ENCODE measurements at regions not wholly inside any gene's neighbourhood (a gene's known extent, or its start where the extent isn't known, plus 50 kb on each side); places are given as distances from the start of the nearest gene placed in this dataset.

DNA sequence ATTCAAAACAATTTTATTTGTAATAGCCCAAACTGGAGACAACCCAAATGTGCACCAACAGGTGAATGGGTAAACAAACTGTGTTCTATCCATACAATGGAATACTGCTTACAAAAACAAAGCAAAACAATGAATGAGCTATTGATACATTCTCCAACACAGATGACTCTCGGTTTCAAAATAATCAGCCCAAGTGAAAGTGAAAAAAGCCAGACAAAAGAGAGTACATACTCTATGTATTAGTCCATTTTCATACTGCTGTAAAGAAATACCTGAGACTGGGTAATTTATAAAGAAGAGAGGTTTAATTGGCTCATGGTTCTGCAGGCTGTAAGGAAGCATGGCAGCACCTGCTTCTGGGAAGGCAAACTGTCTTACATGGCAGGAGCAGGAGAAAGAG is 65.2 kb upstream of the LRCH1 start (continued):
- TF ChIP-seq, protein P1, sequence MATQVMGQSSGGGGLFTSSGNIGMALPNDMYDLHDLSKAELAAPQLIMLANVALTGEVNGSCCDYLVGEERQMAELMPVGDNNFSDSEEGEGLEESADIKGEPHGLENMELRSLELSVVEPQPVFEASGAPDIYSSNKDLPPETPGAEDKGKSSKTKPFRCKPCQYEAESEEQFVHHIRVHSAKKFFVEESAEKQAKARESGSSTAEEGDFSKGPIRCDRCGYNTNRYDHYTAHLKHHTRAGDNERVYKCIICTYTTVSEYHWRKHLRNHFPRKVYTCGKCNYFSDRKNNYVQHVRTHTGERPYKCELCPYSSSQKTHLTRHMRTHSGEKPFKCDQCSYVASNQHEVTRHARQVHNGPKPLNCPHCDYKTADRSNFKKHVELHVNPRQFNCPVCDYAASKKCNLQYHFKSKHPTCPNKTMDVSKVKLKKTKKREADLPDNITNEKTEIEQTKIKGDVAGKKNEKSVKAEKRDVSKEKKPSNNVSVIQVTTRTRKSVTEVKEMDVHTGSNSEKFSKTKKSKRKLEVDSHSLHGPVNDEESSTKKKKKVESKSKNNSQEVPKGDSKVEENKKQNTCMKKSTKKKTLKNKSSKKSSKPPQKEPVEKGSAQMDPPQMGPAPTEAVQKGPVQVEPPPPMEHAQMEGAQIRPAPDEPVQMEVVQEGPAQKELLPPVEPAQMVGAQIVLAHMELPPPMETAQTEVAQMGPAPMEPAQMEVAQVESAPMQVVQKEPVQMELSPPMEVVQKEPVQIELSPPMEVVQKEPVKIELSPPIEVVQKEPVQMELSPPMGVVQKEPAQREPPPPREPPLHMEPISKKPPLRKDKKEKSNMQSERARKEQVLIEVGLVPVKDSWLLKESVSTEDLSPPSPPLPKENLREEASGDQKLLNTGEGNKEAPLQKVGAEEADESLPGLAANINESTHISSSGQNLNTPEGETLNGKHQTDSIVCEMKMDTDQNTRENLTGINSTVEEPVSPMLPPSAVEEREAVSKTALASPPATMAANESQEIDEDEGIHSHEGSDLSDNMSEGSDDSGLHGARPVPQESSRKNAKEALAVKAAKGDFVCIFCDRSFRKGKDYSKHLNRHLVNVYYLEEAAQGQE (IDR thresholded peaks at IDR 0.05; ENCODE audit: unreplicated experiment), result no peak
- TF ChIP-seq NANOG (IDR thresholded peaks at IDR 0.05; ENCODE audit: borderline replicate concordance) (no peak), STAT1 (IDR thresholded peaks at IDR 0.05; ENCODE audit: unreplicated experiment) (no peak), POLR2AphosphoS5 (IDR thresholded peaks at IDR 0.05; ENCODE audit: low read depth) (no peak), ETS1 (IDR thresholded peaks at IDR 0.05) (no peak), ZNF331 (CRISPR knock-in tag; IDR thresholded peaks at IDR 0.05; ENCODE audit: low read depth) (no peak), EZH2 (IDR thresholded peaks at IDR 0.05; ENCODE audit: low read depth, unreplicated experiment) (no peak), JUNB (IDR thresholded peaks at IDR 0.05; ENCODE audit: unreplicated experiment) (no peak)

DNA sequence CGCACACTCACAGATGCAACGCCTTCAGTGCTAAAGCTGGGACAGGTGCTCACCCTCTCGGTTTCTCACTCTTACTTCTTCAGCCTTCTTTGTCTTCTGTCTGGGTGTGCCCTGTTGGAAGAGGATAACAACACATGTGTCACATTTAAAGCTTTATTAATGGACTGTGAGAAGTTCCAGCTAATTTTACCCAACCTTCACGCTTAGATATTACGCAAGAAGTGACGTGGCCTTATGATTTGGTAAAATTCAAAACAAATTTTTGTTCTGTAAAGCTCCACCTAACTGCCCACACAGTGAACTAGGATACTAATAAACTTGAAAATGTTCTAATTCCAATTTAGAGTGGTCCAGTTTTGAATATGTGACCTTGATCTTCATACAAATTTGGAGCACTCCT is 66.7 kb upstream of the LRCH1 start:
- Mint-ChIP-seq H3K27me3 (ENCODE audit: insufficient read depth, low read depth, poor library complexity) (peaks cover under 1% of the 10 kb centered on the region), H3K27ac (no peak overlapping the region)
- ATAC-seq, result no peak

More for the DNA sequence above, 66.7 kb upstream of the LRCH1 start:
- no peaks in the 10 kb centered on the region for H3K27me3 ChIP-seq (ENCODE audit: insufficient read depth)
- no peak overlapping the region for H3K4me2 ChIP-seq
- no peak for DNase-seq (ENCODE audit: low spot score)
- no peak overlapping the region for H3K27ac ChIP-seq (ENCODE audit: low read depth)
- 0 out of 2 replicates have a peak, but pooled peaks cover 5% of the 10 kb centered on the region for H3K9me2 ChIP-seq (ENCODE audit: insufficient read depth)
- H3K9me3 Mint-ChIP-seq, result no peaks in the 10 kb centered on the region
- H4K20me1 ChIP-seq (replicated peaks; ENCODE audit: insufficient read depth), result no peaks in the 10 kb centered on the region
- no peaks in the 10 kb centered on the region for H3K4me1 ChIP-seq (ENCODE audit: insufficient read depth)
- H3K36me3 Mint-ChIP-seq (ENCODE audit: low read depth), result no peaks in the 10 kb centered on the region
- no peak overlapping the region for H3K4me3 Mint-ChIP-seq
- peaks cover 8% of the 10 kb centered on the region; the same call in 1 of the 3 replicates for H3K4me1 Mint-ChIP-seq
- H2AFZ ChIP-seq, result no peak overlapping the region
- no peaks in the 10 kb centered on the region for H3K79me2 ChIP-seq (replicated peaks; ENCODE audit: insufficient read depth)
- no peak overlapping the region for H3K4me3 ChIP-seq
- no peaks in the 10 kb centered on the region for H3K36me3 ChIP-seq (ENCODE audit: insufficient read depth)
- no peak for TF ChIP-seq JUNB (IDR thresholded peaks at IDR 0.05; ENCODE audit: unreplicated experiment)
- no peak for TF ChIP-seq POLR2AphosphoS5 (IDR thresholded peaks at IDR 0.05; ENCODE audit: low read depth)
- no peak for TF ChIP-seq ETS1 (IDR thresholded peaks at IDR 0.05)
- TF ChIP-seq STAT1 (IDR thresholded peaks at IDR 0.05; ENCODE audit: unreplicated experiment), result no peak
- no peak for TF ChIP-seq CREB1 (CRISPR knock-in tag; IDR thresholded peaks at IDR 0.05; ENCODE audit: low read depth)
- TF ChIP-seq ZNF114 (CRISPR knock-in tag; IDR thresholded peaks at IDR 0.05), result no peak
- no peaks in the 10 kb centered on the region for H3F3A ChIP-seq (replicated peaks; ENCODE audit: low read depth)
